Esophagus squamous epithelium (tissue), 4 donors: ENCODE measurements at regions not wholly inside any gene's neighbourhood (a gene's known extent, or its start where the extent isn't known, plus 50 kb on each side); places are given as distances from the start of the nearest gene placed in this dataset.

Experiments used
- CTCF ChIP-seq, 6 experiments: fragments of 450-650 bp in 4 of 6; fragments of 200-600 bp in 2 of 6; sonication (generic) in 2 of 6; IDR thresholded peaks; one replicate each; pipeline ENCODE4 v1.5.1; 2016 to 2019; ENCODE audit warnings: antibody characterized with exemption in 6 of 6, mild to moderate bottlenecking in 4 of 6, moderate library complexity in 4 of 6
- POLR2A ChIP-seq, 4 donors: fragments of 450-650 bp; IDR thresholded peaks; one replicate each; pipeline ENCODE4 v1.6.1; 2017; ENCODE audit warnings: antibody characterized with exemption in 4 of 4, mild to moderate bottlenecking in 4 of 4, moderate library complexity in 3 of 4

GRCh38 chr11:119537306-119538253 lies 114.6 kb upstream of the THY1 start:
- TF ChIP-seq CTCF (IDR thresholded peaks at IDR 0.05) (no peak), POLR2A (IDR thresholded peaks at IDR 0.05) (no peak)
